ENCODE measurements at regions not wholly inside any gene's neighbourhood (a gene's known extent, or its start where the extent isn't known, plus 50 kb on each side); places are given as distances from the start of the nearest gene placed in this dataset.

DNA sequence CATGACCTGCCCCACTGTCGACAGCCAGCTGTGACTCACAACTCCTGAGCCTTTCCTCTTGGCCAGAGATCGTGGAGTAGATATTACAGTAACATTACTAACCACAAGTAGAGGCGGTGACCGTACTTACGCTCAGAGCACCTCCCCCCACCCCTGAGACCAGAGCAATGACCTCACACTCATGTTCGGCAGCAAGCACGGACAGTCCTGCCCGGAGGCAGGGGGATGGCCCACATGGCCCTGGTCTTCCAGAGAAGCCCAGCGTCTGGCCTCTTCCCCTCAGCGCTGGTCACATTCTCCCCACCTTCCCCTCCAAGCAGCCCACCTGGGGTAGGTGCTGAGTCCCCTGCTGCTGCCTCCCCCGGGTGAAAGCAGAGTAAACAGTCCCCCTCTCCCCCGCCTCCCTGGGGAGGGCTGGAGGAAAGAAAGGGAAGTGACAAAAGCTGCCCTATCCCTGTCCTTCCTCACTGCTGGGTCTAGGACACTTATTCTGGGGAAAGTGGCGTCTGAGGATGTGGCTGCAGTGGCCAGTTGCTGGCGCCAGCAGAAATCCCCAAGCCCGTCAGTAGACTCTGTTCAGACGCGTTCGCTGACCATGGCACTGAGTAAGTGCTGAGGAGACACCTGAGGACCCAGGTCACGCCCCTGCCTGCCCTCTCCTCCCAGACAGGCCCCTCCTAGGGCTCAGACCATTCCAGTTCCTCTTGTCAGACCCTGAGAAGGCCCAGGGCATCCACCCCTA is 68.5 kb downstream of the MRPL14 start (continued):
- TF ChIP-seq CENPT (CRISPR knock-in tag; IDR thresholded peaks at IDR 0.05; ENCODE audit: low read depth), result no peak
- TF ChIP-seq MEIS1 (CRISPR knock-in tag; IDR thresholded peaks at IDR 0.05; ENCODE audit: borderline replicate concordance), result no peak
- no peak for TF ChIP-seq ZSCAN25 (CRISPR knock-in tag; IDR thresholded peaks at IDR 0.05)
- no peak for TF ChIP-seq MTF1 (CRISPR knock-in tag; IDR thresholded peaks at IDR 0.05)
- TF ChIP-seq ZKSCAN8 (CRISPR knock-in tag; IDR thresholded peaks at IDR 0.05; ENCODE audit: borderline replicate concordance), result 0 out of 2 replicates have a peak, but pooled peaks have one; percentile 79
- peak; percentile 79; the same call in 1 of the 2 replicates for TF ChIP-seq ZNF746 (CRISPR knock-in tag; IDR thresholded peaks at IDR 0.05)
- TF ChIP-seq EEA1 (CRISPR knock-in tag; IDR thresholded peaks at IDR 0.05; ENCODE audit: borderline replicate concordance), result no peak
- no peak for TF ChIP-seq IKZF1 (IDR thresholded peaks at IDR 0.05)
- TF ChIP-seq ZNF747 (CRISPR knock-in tag; IDR thresholded peaks at IDR 0.05; ENCODE audit: borderline replicate concordance), result no peak
- no peak for TF ChIP-seq SRF (IDR thresholded peaks at IDR 0.05; ENCODE audit: low read depth, low read length)
- TF ChIP-seq WIZ (CRISPR knock-in tag; IDR thresholded peaks at IDR 0.05), result peak; percentile 53; the same call in 1 of the 2 replicates
- peak; percentile 69; the same call in 1 of the 2 replicates for TF ChIP-seq ATF2 (CRISPR knock-in tag; IDR thresholded peaks at IDR 0.05)
- no peak for TF ChIP-seq HNRNPH1 (optimal IDR thresholded peaks at IDR 0.05; ENCODE audit: low read depth, low read length)
- TF ChIP-seq GLI4 (CRISPR knock-in tag; IDR thresholded peaks at IDR 0.05; ENCODE audit: borderline replicate concordance), result no peak
- 0 out of 2 replicates have a peak, but pooled peaks have one; percentile 26 for TF ChIP-seq NFKBIZ (CRISPR knock-in tag; IDR thresholded peaks at IDR 0.05)
- no peak for TF ChIP-seq ZNF7 (CRISPR knock-in tag; IDR thresholded peaks at IDR 0.05)
